ENCODE measurements at regions not wholly inside any gene's neighbourhood (a gene's known extent, or its start where the extent isn't known, plus 50 kb on each side); places are given as distances from the start of the nearest gene placed in this dataset.

GRCh38 chr5:6043491-6044310 is 334.6 kb downstream of the MED10 start:
- Histone ChIP-seq H3K4me3 (no peak overlapping the region), H3K9me3 (no peaks in the 10 kb centered on the region), H3K27me3 (no peaks in the 10 kb centered on the region), H3K36me3 (no peaks in the 10 kb centered on the region), H3K27ac (no peak overlapping the region), H3K4me1 (no peaks in the 10 kb centered on the region)
- intact Hi-C loops (cut with DNase I): no loop called here
- TF ChIP-seq CTCF (IDR thresholded peaks at IDR 0.05) (no peak), POLR2A (IDR thresholded peaks at IDR 0.05) (no peak), EP300 (IDR thresholded peaks at IDR 0.05) (no peak), POLR2AphosphoS5 (IDR thresholded peaks at IDR 0.05) (no peak)
- 84 to 85% methylated on average over 13 of the region's 13 CpGs for WGBS, 2 donors
- no peak for DNase-seq

DNA sequence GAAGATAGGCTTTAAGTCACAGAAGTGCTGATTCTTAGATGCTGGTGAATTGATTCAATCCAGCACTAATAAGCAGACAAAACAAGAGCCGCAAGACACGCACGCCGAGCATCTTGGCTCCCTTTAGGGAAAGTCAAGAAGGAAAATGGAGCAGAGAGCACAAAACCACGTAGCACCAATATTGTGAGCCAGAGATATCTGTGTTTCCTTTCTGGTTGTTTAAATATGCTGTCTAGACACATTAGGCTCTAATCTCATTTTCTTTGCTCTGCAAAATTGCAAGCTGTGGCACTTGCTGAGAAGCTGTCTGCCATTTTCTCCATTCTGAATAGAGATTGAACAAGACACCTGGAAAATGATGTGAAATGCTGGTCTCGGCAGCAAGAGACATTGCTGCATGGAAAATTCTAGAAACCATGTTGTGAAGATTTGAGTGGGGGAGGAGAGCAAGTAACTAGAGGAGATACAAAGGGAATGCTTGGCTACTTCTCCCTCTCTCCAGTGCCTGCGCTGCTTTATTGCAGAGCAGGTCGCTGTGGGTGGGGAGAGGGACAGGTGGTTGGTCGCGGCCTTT is 336.3 kb downstream of the MED10 start:
- WGBS, 2 donors: 87 to 88% methylated on average over 10 of the region's 10 CpGs

GRCh38 chr5:6039111-6039510 is 339.2 kb downstream of the MED10 start:
- DNase-seq: no peak
- Histone ChIP-seq H3K36me3 (no peaks in the 10 kb centered on the region), H3K4me1 (no peaks in the 10 kb centered on the region), H3K9me3 (no peaks in the 10 kb centered on the region), H3K27ac (no peak overlapping the region), H3K4me3 (no peak overlapping the region), H3K27me3 (no peaks in the 10 kb centered on the region)
- TF ChIP-seq POLR2A (IDR thresholded peaks at IDR 0.05): no peak
- no peak for TF ChIP-seq CTCF (IDR thresholded peaks at IDR 0.05)
- TF ChIP-seq POLR2AphosphoS5 (IDR thresholded peaks at IDR 0.05): no peak
- no peak for TF ChIP-seq EP300 (IDR thresholded peaks at IDR 0.05)
- intact Hi-C loops (cut with DNase I): no loop called here
- 82 to 86% methylated on average over 1 of the region's 1 CpG for WGBS, 2 donors

More for the DNA sequence above, 336.3 kb downstream of the MED10 start:
- no peak overlapping the region for H3K4me3 ChIP-seq
- H3K27ac ChIP-seq: no peak overlapping the region
- intact Hi-C loops (cut with DNase I): no loop called here
- H3K27me3 ChIP-seq: no peaks in the 10 kb centered on the region
- no peaks in the 10 kb centered on the region for H3K9me3 ChIP-seq
- H3K4me1 ChIP-seq: no peaks in the 10 kb centered on the region
- TF ChIP-seq CTCF (IDR thresholded peaks at IDR 0.05) (no peak), POLR2A (IDR thresholded peaks at IDR 0.05) (no peak), POLR2AphosphoS5 (IDR thresholded peaks at IDR 0.05) (no peak), EP300 (IDR thresholded peaks at IDR 0.05) (no peak)
- H3K36me3 ChIP-seq: no peaks in the 10 kb centered on the region
- DNase-seq: no peak

DNA sequence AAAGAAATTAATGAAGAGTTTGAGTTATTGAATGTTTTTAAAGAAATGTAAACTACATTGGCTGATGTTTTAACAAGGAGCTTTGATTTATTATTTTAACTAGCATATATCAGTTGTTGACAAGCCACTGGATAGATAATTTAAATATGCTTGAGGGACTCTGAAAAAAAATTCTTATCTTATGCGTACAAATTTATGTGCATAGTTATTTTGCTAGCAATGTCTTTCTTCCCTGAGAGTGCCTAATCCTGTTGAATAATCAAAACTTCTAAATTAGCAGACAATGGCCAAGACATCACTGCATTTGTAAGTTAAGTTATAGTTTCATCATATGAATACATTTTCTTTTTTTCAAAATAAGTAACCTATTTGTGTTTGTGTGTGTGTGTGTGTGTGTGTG is 342.3 kb downstream of the MED10 start:
- Histone ChIP-seq H3K27ac (no peak overlapping the region), H3K4me3 (no peak overlapping the region), H3K36me3 (no peaks in the 10 kb centered on the region), H3K27me3 (no peaks in the 10 kb centered on the region), H3K9me3 (no peaks in the 10 kb centered on the region), H3K4me1 (no peaks in the 10 kb centered on the region)
- 96 to 97% methylated on average over 1 of the region's 1 CpG for WGBS, 2 donors
- TF ChIP-seq CTCF (IDR thresholded peaks at IDR 0.05) (no peak), EP300 (IDR thresholded peaks at IDR 0.05) (no peak), POLR2AphosphoS5 (IDR thresholded peaks at IDR 0.05) (no peak), POLR2A (IDR thresholded peaks at IDR 0.05) (no peak)
- intact Hi-C loops (cut with DNase I): no loop called here
- no peak for DNase-seq

Measured in sigmoid colon (tissue), 6 donors.